Ishikawa (cell line): ENCODE measurements at regions not wholly inside any gene's neighbourhood (a gene's known extent, or its start where the extent isn't known, plus 50 kb on each side); places are given as distances from the start of the nearest gene placed in this dataset.

Experiments
- CEBPB ChIP-seq: IDR thresholded peaks from 2 replicates; pipeline ENCODE4 v1.6.1; 2012
- CREB1 ChIP-seq: IDR thresholded peaks from 2 replicates; pipeline ENCODE4 v1.6.1; 2012; ENCODE audit warnings: low read depth
- EGR1 ChIP-seq: IDR thresholded peaks from 2 replicates; pipeline ENCODE4 v1.6.1; 2012
- EP300 ChIP-seq: IDR thresholded peaks from 2 replicates; pipeline ENCODE4 v1.6.1; 2012; ENCODE audit warnings: borderline replicate concordance
- FOXM1 ChIP-seq: IDR thresholded peaks from 2 replicates; pipeline ENCODE4 v1.6.1; 2012; ENCODE audit warnings: low read depth, borderline replicate concordance
- MAX ChIP-seq: IDR thresholded peaks from 2 replicates; pipeline ENCODE4 v1.6.1; 2012
- NFIC ChIP-seq: IDR thresholded peaks from 2 replicates; pipeline ENCODE4 v1.6.1; 2012
- RAD21 ChIP-seq: IDR thresholded peaks from 2 replicates; pipeline ENCODE4 v1.6.1; 2012; ENCODE audit warnings: low read depth
- REST ChIP-seq: IDR thresholded peaks from 2 replicates; pipeline ENCODE4 v1.6.1; 2012; ENCODE audit warnings: low read depth, mild to moderate bottlenecking
- TAF1 ChIP-seq: IDR thresholded peaks from 2 replicates; pipeline ENCODE4 v1.6.1; 2012; ENCODE audit warnings: low read depth, mild to moderate bottlenecking
- TCF12 ChIP-seq: IDR thresholded peaks from 2 replicates; pipeline ENCODE4 v1.6.1; 2012; ENCODE audit warnings: low read depth
- YY1 ChIP-seq: IDR thresholded peaks from 2 replicates; pipeline ENCODE4 v1.6.1; 2012; ENCODE audit warnings: low read depth
- ZBTB7A ChIP-seq: IDR thresholded peaks from 2 replicates; pipeline ENCODE4 v1.6.1; 2012; ENCODE audit warnings: low read depth

- TF ChIP-seq NFIC (no peak), TCF12 (no peak), EP300 (no peak), YY1 (no peak), CEBPB (no peak), CREB1 (no peak), REST (no peak), MAX (no peak), TAF1 (no peak), ZBTB7A (no peak), RAD21 (no peak), EGR1 (no peak), FOXM1 (no peak)
These were observed 244.8 kb downstream of the IPO8 start for GRCh38 chr12:30450872-30451271.
